ENCODE measurements at regions not wholly inside any gene's neighbourhood (a gene's known extent, or its start where the extent isn't known, plus 50 kb on each side); places are given as distances from the start of the nearest gene placed in this dataset.
"Not testable (repeated sequence)": the region's sequence is repeated elsewhere in the genome, so short reads cannot be mapped to it uniquely, and the experiment has no call there.

GRCh38 chr2:39584283-39584965, 81.3 kb upstream of the TMEM178A start:
- no peaks in the 10 kb centered on the region for H3K4me1 Mint-ChIP-seq (ENCODE audit: low read depth in 2 of 2)
- H3K27ac Mint-ChIP-seq: no peak overlapping the region
- peaks cover 3% of the 10 kb centered on the region for H3K36me3 Mint-ChIP-seq (ENCODE audit: insufficient read depth)
- peaks cover 14 to 19% of the 10 kb centered on the region in 2 donors for H3K27me3 Mint-ChIP-seq
- no peak overlapping the region for H3K4me3 Mint-ChIP-seq
- ATAC-seq (replicated peaks): no peak
- DNase-seq: no peak
- H3K9me3 Mint-ChIP-seq: peaks cover 0 to 3% of the 10 kb centered on the region in 2 donors

- not testable (repeated sequence) for H3K9me3 Mint-ChIP-seq; ATAC-seq (replicated peaks); H3K36me3 Mint-ChIP-seq (ENCODE audit: insufficient read depth); DNase-seq; H3K4me1 Mint-ChIP-seq (ENCODE audit: low read depth in 2 of 2); H3K27ac Mint-ChIP-seq; H3K4me3 Mint-ChIP-seq
- peaks cover 9 to 19% of the 10 kb centered on the region in 2 donors for H3K27me3 Mint-ChIP-seq
Observed at GRCh38 chr2:39585531-39585930, 80.2 kb upstream of the TMEM178A start.

- DNase-seq: no peak
- Mint-ChIP-seq H3K27me3 (peaks cover 9 to 25% of the 10 kb centered on the region in 2 donors), H3K27ac (no peak overlapping the region)
Observed at GRCh38 chr2:39587168-39587567, 78.5 kb upstream of the TMEM178A start.

GRCh38 chr2:39587641-39588040, 78.1 kb upstream of the TMEM178A start:
- Mint-ChIP-seq H3K27ac (no peak overlapping the region), H3K27me3 (peaks cover 6 to 20% of the 10 kb centered on the region in 2 donors), H3K9me3 (no peaks in the 10 kb centered on the region), H3K4me3 (no peak overlapping the region), H3K4me1 (ENCODE audit: low read depth in 2 of 2) (no peaks in the 10 kb centered on the region), H3K36me3 (ENCODE audit: insufficient read depth) (peaks cover 3% of the 10 kb centered on the region)
- ATAC-seq (replicated peaks) (no peak), DNase-seq (no peak)

More at GRCh38 chr2:39587168-39587567, 78.5 kb upstream of the TMEM178A start:
- ATAC-seq (replicated peaks): no peak
- Mint-ChIP-seq H3K4me3 (no peak overlapping the region), H3K9me3 (no peaks in the 10 kb centered on the region), H3K36me3 (ENCODE audit: insufficient read depth) (peaks cover 3% of the 10 kb centered on the region), H3K4me1 (ENCODE audit: low read depth in 2 of 2) (no peaks in the 10 kb centered on the region)

GRCh38 chr2:39593439-39594393, 72.0 kb upstream of the TMEM178A start:
- no peak for ATAC-seq (replicated peaks)
- H3K36me3 Mint-ChIP-seq (ENCODE audit: insufficient read depth): no peaks in the 10 kb centered on the region
- no peaks in the 10 kb centered on the region for H3K9me3 Mint-ChIP-seq
- H3K27me3 Mint-ChIP-seq: peaks cover 0 to 17% of the 10 kb centered on the region in 2 donors
- no peak for DNase-seq
- H3K27ac Mint-ChIP-seq: no peak overlapping the region
- no peak overlapping the region for H3K4me3 Mint-ChIP-seq
- H3K4me1 Mint-ChIP-seq (ENCODE audit: low read depth in 2 of 2): no peaks in the 10 kb centered on the region

- ATAC-seq (replicated peaks): no peak
- Mint-ChIP-seq H3K4me3 (no peak overlapping the region), H3K36me3 (ENCODE audit: insufficient read depth) (no peaks in the 10 kb centered on the region), H3K9me3 (no peaks in the 10 kb centered on the region), H3K27ac (no peak overlapping the region), H3K4me1 (ENCODE audit: low read depth in 2 of 2) (no peaks in the 10 kb centered on the region), H3K27me3 (peaks cover 0 to 17% of the 10 kb centered on the region in 2 donors)
- DNase-seq: no peak
Observed at GRCh38 chr2:39595116-39595515, 70.6 kb upstream of the TMEM178A start.

- H3K4me3 Mint-ChIP-seq: no peak overlapping the region
- H3K27ac Mint-ChIP-seq: no peak overlapping the region
- no peak for DNase-seq
- H3K36me3 Mint-ChIP-seq (ENCODE audit: insufficient read depth): no peaks in the 10 kb centered on the region
- H3K4me1 Mint-ChIP-seq (ENCODE audit: low read depth in 2 of 2): no peaks in the 10 kb centered on the region
- no peaks in the 10 kb centered on the region for H3K9me3 Mint-ChIP-seq
- peaks cover 0 to 11% of the 10 kb centered on the region in 2 donors for H3K27me3 Mint-ChIP-seq
- ATAC-seq (replicated peaks): no peak
Observed at GRCh38 chr2:39597314-39597713, 68.4 kb upstream of the TMEM178A start.

- Mint-ChIP-seq H3K27me3 (peaks cover 18 to 28% of the 10 kb centered on the region in 2 donors), H3K36me3 (ENCODE audit: insufficient read depth) (no peaks in the 10 kb centered on the region), H3K27ac (no peak overlapping the region), H3K4me3 (no peak overlapping the region), H3K4me1 (ENCODE audit: low read depth in 2 of 2) (no peaks in the 10 kb centered on the region), H3K9me3 (no peaks in the 10 kb centered on the region)
- ATAC-seq (replicated peaks) (no peak), DNase-seq (no peak)
Observed at GRCh38 chr2:39602616-39603015, 63.1 kb upstream of the TMEM178A start.

- DNase-seq: no peak
- no peaks in the 10 kb centered on the region for H3K4me1 Mint-ChIP-seq (ENCODE audit: low read depth in 2 of 2)
- no peaks in the 10 kb centered on the region for H3K9me3 Mint-ChIP-seq
Observed at GRCh38 chr2:39603436-39603835, 62.3 kb upstream of the TMEM178A start.

GRCh38 chr2:39604866-39605265, 60.9 kb upstream of the TMEM178A start:
- no peak for ATAC-seq (replicated peaks)
- H3K27me3 Mint-ChIP-seq: peaks cover 18 to 28% of the 10 kb centered on the region in 2 donors
- no peak overlapping the region for H3K4me3 Mint-ChIP-seq
- H3K36me3 Mint-ChIP-seq (ENCODE audit: insufficient read depth): no peaks in the 10 kb centered on the region
- no peaks in the 10 kb centered on the region for H3K9me3 Mint-ChIP-seq
- no peaks in the 10 kb centered on the region for H3K4me1 Mint-ChIP-seq (ENCODE audit: low read depth in 2 of 2)
- no peak for DNase-seq
- no peak overlapping the region for H3K27ac Mint-ChIP-seq

More at GRCh38 chr2:39603436-39603835, 62.3 kb upstream of the TMEM178A start:
- Mint-ChIP-seq H3K27ac (no peak overlapping the region), H3K4me3 (no peak overlapping the region), H3K36me3 (ENCODE audit: insufficient read depth) (no peaks in the 10 kb centered on the region), H3K27me3 (peaks cover 18 to 28% of the 10 kb centered on the region in 2 donors)
- ATAC-seq (replicated peaks): no peak

- no peaks in the 10 kb centered on the region for H3K9me3 Mint-ChIP-seq
- no peak overlapping the region for H3K4me3 Mint-ChIP-seq
- H3K4me1 Mint-ChIP-seq (ENCODE audit: low read depth in 2 of 2): no peaks in the 10 kb centered on the region
- H3K36me3 Mint-ChIP-seq (ENCODE audit: insufficient read depth): no peaks in the 10 kb centered on the region
- DNase-seq: no peak
- peaks cover 18 to 28% of the 10 kb centered on the region in 2 donors for H3K27me3 Mint-ChIP-seq
- ATAC-seq (replicated peaks): no peak
- no peak overlapping the region for H3K27ac Mint-ChIP-seq
Observed at GRCh38 chr2:39606585-39606984, 59.1 kb upstream of the TMEM178A start.

GRCh38 chr2:39607538-39608262, 58.0 kb upstream of the TMEM178A start:
- no peak overlapping the region for H3K27ac Mint-ChIP-seq
- DNase-seq (no peak), ATAC-seq (replicated peaks) (no peak)
- H3K27me3 Mint-ChIP-seq: peaks cover 18 to 36% of the 10 kb centered on the region in 2 donors
- H3K4me1 Mint-ChIP-seq (ENCODE audit: low read depth in 2 of 2): no peaks in the 10 kb centered on the region
- H3K4me3 Mint-ChIP-seq: no peak overlapping the region
- no peaks in the 10 kb centered on the region for H3K36me3 Mint-ChIP-seq (ENCODE audit: insufficient read depth)
- H3K9me3 Mint-ChIP-seq: no peaks in the 10 kb centered on the region

GRCh38 chr2:39608263-39608575, 57.5 kb upstream of the TMEM178A start:
- peaks cover 18 to 33% of the 10 kb centered on the region in 2 donors for H3K27me3 Mint-ChIP-seq
- DNase-seq (no peak), ATAC-seq (replicated peaks) (no peak)
- H3K9me3 Mint-ChIP-seq: no peaks in the 10 kb centered on the region
- no peak overlapping the region for H3K27ac Mint-ChIP-seq
- H3K4me3 Mint-ChIP-seq: no peak overlapping the region
- no peaks in the 10 kb centered on the region for H3K36me3 Mint-ChIP-seq (ENCODE audit: insufficient read depth)
- H3K4me1 Mint-ChIP-seq (ENCODE audit: low read depth in 2 of 2): no peaks in the 10 kb centered on the region

Measured in effector memory CD8-positive, alpha-beta T cell (primary cell).